ENCODE measurements at regions not wholly inside any gene's neighbourhood (a gene's known extent, or its start where the extent isn't known, plus 50 kb on each side); places are given as distances from the start of the nearest gene placed in this dataset.

GRCh38 chr14:66141733-66142132 is 344.4 kb upstream of the CCDC196 start:
- DNase-seq, result peak in 1 of 2 donors; percentile 17
- Histone ChIP-seq H3K27me3 (no peaks in the 10 kb centered on the region), H3K27ac (no peak overlapping the region), H3K4me1 (no peaks in the 10 kb centered on the region), H3K9me3 (no peaks in the 10 kb centered on the region), H3K4me3 (no peak overlapping the region), H3K36me3 (no peaks in the 10 kb centered on the region)
- 79% methylated on average over 2 of the region's 2 CpGs; no CpG with 5 or more reads in 1 of the 2 donors for WGBS, 2 donors
- TF ChIP-seq CTCF (IDR thresholded peaks at IDR 0.05) (no peak), POLR2AphosphoS5 (IDR thresholded peaks at IDR 0.05) (no peak), POLR2A (IDR thresholded peaks at IDR 0.05) (no peak), EP300 (IDR thresholded peaks at IDR 0.05) (no peak)
- no peak for ATAC-seq (ENCODE audit: low FRiP score in 2 of 2)

- Histone ChIP-seq H3K4me3 (no peak overlapping the region), H3K4me1 (no peaks in the 10 kb centered on the region), H3K36me3 (no peaks in the 10 kb centered on the region), H3K27ac (no peak overlapping the region), H3K9me3 (no peaks in the 10 kb centered on the region), H3K27me3 (no peaks in the 10 kb centered on the region)
- peak in 1 of 2 donors; percentile 11 for ATAC-seq (ENCODE audit: low FRiP score in 2 of 2)
- TF ChIP-seq POLR2A (IDR thresholded peaks at IDR 0.05) (no peak), EP300 (IDR thresholded peaks at IDR 0.05) (no peak), CTCF (IDR thresholded peaks at IDR 0.05) (no peak), POLR2AphosphoS5 (IDR thresholded peaks at IDR 0.05) (no peak)
- DNase-seq, result peak in 1 of 2 donors; percentile 36
- 79 to 89% methylated on average over 2 to 6 of the region's 6 CpGs for WGBS, 2 donors
These were observed 342.6 kb upstream of the CCDC196 start for GRCh38 chr14:66143387-66144112.

- TF ChIP-seq POLR2AphosphoS5 (IDR thresholded peaks at IDR 0.05) (no peak), EP300 (IDR thresholded peaks at IDR 0.05) (no peak), POLR2A (IDR thresholded peaks at IDR 0.05) (no peak), CTCF (IDR thresholded peaks at IDR 0.05) (no peak)
- Histone ChIP-seq H3K4me1 (no peaks in the 10 kb centered on the region), H3K36me3 (no peaks in the 10 kb centered on the region), H3K27me3 (no peaks in the 10 kb centered on the region), H3K4me3 (no peak overlapping the region), H3K27ac (no peak overlapping the region), H3K9me3 (no peaks in the 10 kb centered on the region)
- DNase-seq (no peak), ATAC-seq (ENCODE audit: low FRiP score in 2 of 2) (peak in 1 of 2 donors; percentile 6)
These were observed 333.9 kb upstream of the CCDC196 start for GRCh38 chr14:66152302-66152701.

- 64 to 68% methylated on average over 5 of the region's 5 CpGs for WGBS, 2 donors
- Histone ChIP-seq H3K4me3 (no peak overlapping the region), H3K36me3 (no peaks in the 10 kb centered on the region), H3K9me3 (no peaks in the 10 kb centered on the region), H3K4me1 (no peaks in the 10 kb centered on the region), H3K27ac (no peak overlapping the region), H3K27me3 (no peaks in the 10 kb centered on the region)
- DNase-seq (no peak), ATAC-seq (ENCODE audit: low FRiP score in 2 of 2) (no peak)
- TF ChIP-seq POLR2A (IDR thresholded peaks at IDR 0.05), result no peak
- no peak for TF ChIP-seq CTCF (IDR thresholded peaks at IDR 0.05)
- TF ChIP-seq EP300 (IDR thresholded peaks at IDR 0.05), result no peak
- TF ChIP-seq POLR2AphosphoS5 (IDR thresholded peaks at IDR 0.05), result no peak
These were observed 333.4 kb upstream of the CCDC196 start for GRCh38 chr14:66152747-66153146.

GRCh38 chr14:66163023-66163422 is 323.1 kb upstream of the CCDC196 start:
- Histone ChIP-seq H3K27me3 (no peaks in the 10 kb centered on the region), H3K27ac (no peak overlapping the region), H3K4me3 (no peak overlapping the region), H3K9me3 (no peaks in the 10 kb centered on the region), H3K4me1 (no peaks in the 10 kb centered on the region), H3K36me3 (no peaks in the 10 kb centered on the region)
- no peak for TF ChIP-seq POLR2AphosphoS5 (IDR thresholded peaks at IDR 0.05)
- no peak for TF ChIP-seq POLR2A (IDR thresholded peaks at IDR 0.05)
- no peak for TF ChIP-seq CTCF (IDR thresholded peaks at IDR 0.05)
- TF ChIP-seq EP300 (IDR thresholded peaks at IDR 0.05), result no peak
- no peak for DNase-seq
- ATAC-seq (ENCODE audit: low FRiP score in 2 of 2), result no peak
- 87 to 92% methylated on average over 3 of the region's 3 CpGs for WGBS, 2 donors
